ENCODE measurements at regions not wholly inside any gene's neighbourhood (a gene's known extent, or its start where the extent isn't known, plus 50 kb on each side); places are given as distances from the start of the nearest gene placed in this dataset.

- dilution Hi-C loops (cut with MboI; ENCODE audit: extremely low pct_ligation_motif_present, low sequenced_read_pairs), result no loop called here
- TF ChIP-seq EZH2 (IDR thresholded peaks at IDR 0.05; ENCODE audit: borderline replicate concordance, low read depth, low read length, severe bottlenecking) (no peak), GATA2 (IDR thresholded peaks at IDR 0.05; ENCODE audit: insufficient read depth, insufficient read length, low read depth, low read length) (no peak), POLR2AphosphoS5 (IDR thresholded peaks at IDR 0.05; ENCODE audit: insufficient read depth, low read depth, low read length) (no peak), POLR2A (IDR thresholded peaks at IDR 0.05; ENCODE audit: low read depth, low read length) (no peak), JUN (IDR thresholded peaks at IDR 0.05; ENCODE audit: borderline replicate concordance, insufficient read depth, insufficient read length, low read depth) (no peak), FOS (IDR thresholded peaks at IDR 0.05; ENCODE audit: borderline replicate concordance, insufficient read depth, low read length) (no peak), MYC (IDR thresholded peaks at IDR 0.05; ENCODE audit: low read depth, low read length) (no peak)
- TF ChIP-seq, protein P1, sequence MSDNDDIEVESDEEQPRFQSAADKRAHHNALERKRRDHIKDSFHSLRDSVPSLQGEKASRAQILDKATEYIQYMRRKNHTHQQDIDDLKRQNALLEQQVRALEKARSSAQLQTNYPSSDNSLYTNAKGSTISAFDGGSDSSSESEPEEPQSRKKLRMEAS (IDR thresholded peaks at IDR 0.05; ENCODE audit: insufficient read depth, insufficient read length), result no peak
- TF ChIP-seq, protein P2, sequence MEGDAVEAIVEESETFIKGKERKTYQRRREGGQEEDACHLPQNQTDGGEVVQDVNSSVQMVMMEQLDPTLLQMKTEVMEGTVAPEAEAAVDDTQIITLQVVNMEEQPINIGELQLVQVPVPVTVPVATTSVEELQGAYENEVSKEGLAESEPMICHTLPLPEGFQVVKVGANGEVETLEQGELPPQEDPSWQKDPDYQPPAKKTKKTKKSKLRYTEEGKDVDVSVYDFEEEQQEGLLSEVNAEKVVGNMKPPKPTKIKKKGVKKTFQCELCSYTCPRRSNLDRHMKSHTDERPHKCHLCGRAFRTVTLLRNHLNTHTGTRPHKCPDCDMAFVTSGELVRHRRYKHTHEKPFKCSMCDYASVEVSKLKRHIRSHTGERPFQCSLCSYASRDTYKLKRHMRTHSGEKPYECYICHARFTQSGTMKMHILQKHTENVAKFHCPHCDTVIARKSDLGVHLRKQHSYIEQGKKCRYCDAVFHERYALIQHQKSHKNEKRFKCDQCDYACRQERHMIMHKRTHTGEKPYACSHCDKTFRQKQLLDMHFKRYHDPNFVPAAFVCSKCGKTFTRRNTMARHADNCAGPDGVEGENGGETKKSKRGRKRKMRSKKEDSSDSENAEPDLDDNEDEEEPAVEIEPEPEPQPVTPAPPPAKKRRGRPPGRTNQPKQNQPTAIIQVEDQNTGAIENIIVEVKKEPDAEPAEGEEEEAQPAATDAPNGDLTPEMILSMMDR (IDR thresholded peaks at IDR 0.05; ENCODE audit: extremely low read depth in 1 of 2, insufficient read depth in 1 of 2, low read depth in 1 of 2, low read length in 2 of 2), result no peak
- H2AFZ ChIP-seq (ENCODE audit: low read depth, low read length), result no peak overlapping the region
- no peak overlapping the region for H3K4me2 ChIP-seq (ENCODE audit: insufficient read depth, low read length)
- BruUV-seq (replicated peaks), result no TSS peak
- H3K9ac ChIP-seq (replicated peaks; ENCODE audit: extremely low read depth, insufficient read depth, low read length), result no peak overlapping the region
- DNase-seq (ENCODE audit: low read depth, low spot score), result no peak
- H3K4me1 ChIP-seq (ENCODE audit: control insufficient read depth, extremely low read depth, insufficient read depth, low read length), result no peaks in the 10 kb centered on the region
- intact Hi-C loops (cut with micrococcal nuclease), result no loop called here
- FAIRE-seq, result no peak
- H3K4me3 ChIP-seq (replicated peaks in 1 of 3; ENCODE audit: insufficient read depth in 1 of 3, low read depth in 1 of 3, low read length in 3 of 3), result no peak overlapping the region
- H4K20me1 ChIP-seq (replicated peaks; ENCODE audit: control insufficient read depth, extremely low read depth, insufficient read depth, low read length), result no peaks in the 10 kb centered on the region
- no peaks in the 10 kb centered on the region for H3K36me3 ChIP-seq (ENCODE audit: control insufficient read depth in 2 of 2, extremely low read depth in 1 of 2, insufficient read depth in 2 of 2, low read length in 2 of 2)
- ChIA-PET CTCF (no interaction called here), POLR2A (no interaction called here)
- no peaks in the 10 kb centered on the region for H3K27me3 ChIP-seq (ENCODE audit: control insufficient read depth in 2 of 2, insufficient read depth in 2 of 2, low read length in 2 of 2)
- peaks cover 4% of the 10 kb centered on the region for H3K9me3 ChIP-seq (replicated peaks; ENCODE audit: control insufficient read depth, insufficient read depth, low read length)
- H3K9me1 ChIP-seq (replicated peaks; ENCODE audit: control insufficient read depth, extremely low read depth, insufficient read depth, low read length), result no peaks in the 10 kb centered on the region
- H3K27ac ChIP-seq (ENCODE audit: insufficient read depth, low read depth, low read length), result no peak overlapping the region
- H3K79me2 ChIP-seq (ENCODE audit: control insufficient read depth, insufficient read depth, low read length), result no peaks in the 10 kb centered on the region
These were observed 678.6 kb upstream of the HS6ST1 start for GRCh38 chr2:128997166-128997866.
